ENCODE measurements at regions not wholly inside any gene's neighbourhood (a gene's known extent, or its start where the extent isn't known, plus 50 kb on each side); places are given as distances from the start of the nearest gene placed in this dataset.

DNA sequence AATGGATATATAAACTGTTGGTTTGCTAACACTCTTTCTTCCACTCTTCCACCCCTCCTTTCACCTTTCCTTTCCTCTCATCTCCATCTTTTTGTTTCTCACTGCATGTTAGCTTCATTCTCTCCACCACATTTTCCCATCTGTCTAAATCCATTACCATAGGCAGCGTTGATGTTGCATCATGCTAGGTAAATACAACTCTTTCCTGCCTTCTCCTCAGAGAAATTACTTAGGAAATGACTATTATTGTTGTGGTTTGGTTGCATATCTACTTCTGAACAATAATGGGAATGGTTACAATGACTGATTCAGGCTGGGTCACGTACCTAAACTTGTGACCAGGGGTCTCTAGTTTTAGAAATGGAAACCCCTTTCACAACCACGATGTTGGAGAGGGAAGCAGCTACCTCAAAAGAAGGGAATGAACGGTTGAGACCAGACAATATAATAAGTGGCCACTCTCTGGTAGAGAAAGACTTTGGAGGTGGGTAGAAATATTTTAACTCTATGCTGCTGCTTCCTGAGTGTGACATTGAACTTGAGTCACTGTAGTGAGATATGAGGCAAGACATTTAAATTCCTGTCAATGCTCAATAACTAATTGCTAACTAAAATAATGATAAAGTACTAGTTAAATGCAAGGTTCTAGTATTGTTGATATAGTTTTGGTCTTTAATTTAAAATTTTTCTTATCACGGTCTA is 314.1 kb upstream of the TGFBR2 start:
- in situ Hi-C loops (cut with MboI; ENCODE audit: low sequenced_read_pairs, unreplicated experiment) = no loop called here
- DNase-seq (ENCODE audit: low spot score) = no peak
- TF ChIP-seq, protein P1, sequence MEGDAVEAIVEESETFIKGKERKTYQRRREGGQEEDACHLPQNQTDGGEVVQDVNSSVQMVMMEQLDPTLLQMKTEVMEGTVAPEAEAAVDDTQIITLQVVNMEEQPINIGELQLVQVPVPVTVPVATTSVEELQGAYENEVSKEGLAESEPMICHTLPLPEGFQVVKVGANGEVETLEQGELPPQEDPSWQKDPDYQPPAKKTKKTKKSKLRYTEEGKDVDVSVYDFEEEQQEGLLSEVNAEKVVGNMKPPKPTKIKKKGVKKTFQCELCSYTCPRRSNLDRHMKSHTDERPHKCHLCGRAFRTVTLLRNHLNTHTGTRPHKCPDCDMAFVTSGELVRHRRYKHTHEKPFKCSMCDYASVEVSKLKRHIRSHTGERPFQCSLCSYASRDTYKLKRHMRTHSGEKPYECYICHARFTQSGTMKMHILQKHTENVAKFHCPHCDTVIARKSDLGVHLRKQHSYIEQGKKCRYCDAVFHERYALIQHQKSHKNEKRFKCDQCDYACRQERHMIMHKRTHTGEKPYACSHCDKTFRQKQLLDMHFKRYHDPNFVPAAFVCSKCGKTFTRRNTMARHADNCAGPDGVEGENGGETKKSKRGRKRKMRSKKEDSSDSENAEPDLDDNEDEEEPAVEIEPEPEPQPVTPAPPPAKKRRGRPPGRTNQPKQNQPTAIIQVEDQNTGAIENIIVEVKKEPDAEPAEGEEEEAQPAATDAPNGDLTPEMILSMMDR (IDR thresholded peaks at IDR 0.05; ENCODE audit: borderline replicate concordance, control extremely low read depth, extremely low read depth, insufficient read depth, missing control alignments) = no peak

DNA sequence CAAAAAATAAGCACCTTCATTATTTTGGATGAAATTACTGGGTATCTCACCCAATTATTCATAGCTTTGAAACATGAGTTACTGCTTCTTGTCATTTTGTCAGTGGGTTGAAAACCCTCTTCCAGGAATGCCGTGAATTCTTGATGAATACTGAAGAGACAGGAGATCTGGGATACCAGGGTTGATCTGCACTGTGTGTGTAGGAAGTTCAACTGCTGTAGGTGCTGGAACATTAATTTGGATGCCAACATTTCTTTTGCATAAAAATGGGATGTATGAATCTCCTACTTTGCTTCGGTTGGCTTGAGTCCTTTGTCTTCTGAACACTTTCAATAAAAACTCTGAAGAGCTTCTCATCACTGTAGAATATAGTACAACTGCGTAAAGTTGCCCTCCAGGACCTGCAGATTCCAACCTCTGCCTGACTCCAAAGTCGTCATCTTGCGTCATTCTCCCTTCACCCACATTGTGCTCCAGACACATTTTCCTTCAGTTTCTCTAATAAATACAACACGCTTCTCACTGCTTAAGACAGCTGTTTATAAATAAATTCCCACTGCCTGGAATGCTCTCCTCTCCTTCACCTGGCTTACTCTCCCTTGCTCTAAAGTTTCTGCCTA is 312.7 kb upstream of the TGFBR2 start:
- TF ChIP-seq, protein P1 (IDR thresholded peaks at IDR 0.05; ENCODE audit: borderline replicate concordance, control extremely low read depth, extremely low read depth, insufficient read depth, missing control alignments) = no peak
- in situ Hi-C loops (cut with MboI; ENCODE audit: low sequenced_read_pairs, unreplicated experiment) = no loop called here
- DNase-seq (ENCODE audit: low spot score) = no peak

DNA sequence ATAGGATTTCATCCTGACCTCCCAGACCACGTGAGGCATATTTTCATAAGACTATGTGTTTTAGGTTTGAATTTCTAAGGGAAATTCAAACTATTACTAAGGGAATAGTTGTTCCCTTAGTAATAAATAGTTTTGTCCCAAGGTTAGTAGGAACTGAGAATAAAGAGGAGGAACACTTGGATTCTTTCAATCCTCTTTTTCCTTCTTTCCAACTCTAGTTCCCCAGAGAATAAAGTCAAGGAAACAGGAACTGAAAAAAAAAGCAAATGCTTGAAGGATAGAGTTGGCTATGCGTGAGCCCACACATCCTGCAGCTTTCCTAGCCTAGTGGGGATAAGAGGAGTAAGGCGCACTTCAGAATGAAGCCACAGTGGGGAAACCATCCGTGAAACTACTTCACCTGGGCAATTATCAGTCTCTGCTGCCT is 312.1 kb upstream of the TGFBR2 start:
- TF ChIP-seq, protein P1 (IDR thresholded peaks at IDR 0.05; ENCODE audit: borderline replicate concordance, control extremely low read depth, extremely low read depth, insufficient read depth, missing control alignments) = no peak
- no peak for DNase-seq (ENCODE audit: low spot score)
- in situ Hi-C loops (cut with MboI; ENCODE audit: low sequenced_read_pairs, unreplicated experiment) = no loop called here

DNA sequence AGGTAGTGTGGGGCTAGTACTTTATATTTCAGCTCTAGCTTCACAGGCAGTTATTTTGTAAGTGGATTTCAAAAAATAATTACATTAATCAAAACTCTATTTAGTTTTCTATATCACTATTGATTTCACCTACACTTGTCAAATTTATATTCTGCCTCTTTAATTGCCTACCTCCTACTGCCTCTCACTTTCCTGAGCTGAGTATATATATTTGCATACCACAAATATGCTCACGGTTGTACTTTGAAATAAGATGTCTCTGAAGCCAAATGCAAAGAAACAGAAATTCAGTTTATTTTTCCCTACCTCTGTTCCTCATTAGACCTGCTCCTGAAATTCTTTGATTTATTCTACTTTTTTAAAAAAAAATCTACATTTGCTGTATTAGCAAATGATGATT is 309.3 kb upstream of the TGFBR2 start:
- in situ Hi-C loops (cut with MboI; ENCODE audit: low sequenced_read_pairs, unreplicated experiment) = no loop called here
- TF ChIP-seq, protein P1 (IDR thresholded peaks at IDR 0.05; ENCODE audit: borderline replicate concordance, control extremely low read depth, extremely low read depth, insufficient read depth, missing control alignments) = no peak
- DNase-seq (ENCODE audit: low spot score) = no peak

DNA sequence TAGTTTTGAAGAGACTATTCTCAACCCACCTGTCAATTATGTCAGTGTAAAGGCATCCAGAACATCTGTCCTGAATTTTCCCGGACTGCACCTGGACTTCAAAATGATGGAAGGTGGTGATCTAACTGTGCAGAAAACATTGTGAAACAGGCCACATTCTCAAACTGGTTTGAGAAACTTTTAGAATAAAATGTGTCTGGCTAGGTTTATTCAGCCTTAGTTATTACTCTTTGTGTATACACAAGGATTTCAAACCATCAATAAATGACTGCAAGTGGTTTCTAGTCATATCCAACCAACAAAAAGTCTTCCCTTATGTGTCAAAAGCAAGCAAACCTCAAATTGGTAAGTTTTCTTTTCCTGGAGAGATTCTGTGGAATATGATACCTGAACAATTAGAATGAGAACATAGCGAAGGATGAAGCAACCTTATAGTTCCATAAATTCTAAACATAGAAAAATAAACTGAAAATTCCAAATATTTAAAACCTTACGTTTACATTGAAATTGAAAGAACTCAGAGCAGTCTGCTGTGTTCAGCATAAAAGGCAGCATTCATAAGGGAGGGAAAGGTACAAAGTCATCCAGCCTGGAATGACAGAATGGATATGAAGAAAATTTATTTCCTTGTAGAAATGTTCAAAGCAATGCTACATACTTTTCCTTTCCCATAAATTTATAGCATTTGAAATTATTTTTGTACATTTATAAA is 306.6 kb upstream of the TGFBR2 start:
- in situ Hi-C loops (cut with MboI; ENCODE audit: low sequenced_read_pairs, unreplicated experiment) = no loop called here
- TF ChIP-seq, protein P1 (IDR thresholded peaks at IDR 0.05; ENCODE audit: borderline replicate concordance, control extremely low read depth, extremely low read depth, insufficient read depth, missing control alignments) = no peak
- no peak for DNase-seq (ENCODE audit: low spot score)

DNA sequence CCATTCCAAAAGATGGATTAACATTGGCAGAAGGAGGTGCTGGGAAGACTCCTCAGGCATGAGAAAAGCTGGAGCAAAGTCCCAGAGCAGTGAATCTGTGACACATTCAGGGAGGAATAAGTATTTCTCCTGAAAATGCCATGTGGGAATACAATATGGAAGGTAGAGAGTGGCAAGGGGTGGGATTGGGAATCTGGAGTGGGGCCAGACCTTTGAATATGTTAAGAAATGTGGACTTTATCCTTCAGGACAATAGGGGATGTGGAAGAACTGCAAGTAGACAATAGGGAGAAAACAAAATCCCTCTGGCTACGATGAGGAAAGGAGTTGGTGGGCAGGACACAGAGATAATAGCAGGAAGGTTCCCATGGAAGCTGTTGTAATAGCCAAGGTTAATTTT is 305.6 kb upstream of the TGFBR2 start:
- in situ Hi-C loops (cut with MboI; ENCODE audit: low sequenced_read_pairs, unreplicated experiment) = no loop called here
- no peak for DNase-seq (ENCODE audit: low spot score)
- TF ChIP-seq, protein P1 (IDR thresholded peaks at IDR 0.05; ENCODE audit: borderline replicate concordance, control extremely low read depth, extremely low read depth, insufficient read depth, missing control alignments) = no peak
